ENCODE measurements at regions not wholly inside any gene's neighbourhood (a gene's known extent, or its start where the extent isn't known, plus 50 kb on each side); places are given as distances from the start of the nearest gene placed in this dataset.

DNA sequence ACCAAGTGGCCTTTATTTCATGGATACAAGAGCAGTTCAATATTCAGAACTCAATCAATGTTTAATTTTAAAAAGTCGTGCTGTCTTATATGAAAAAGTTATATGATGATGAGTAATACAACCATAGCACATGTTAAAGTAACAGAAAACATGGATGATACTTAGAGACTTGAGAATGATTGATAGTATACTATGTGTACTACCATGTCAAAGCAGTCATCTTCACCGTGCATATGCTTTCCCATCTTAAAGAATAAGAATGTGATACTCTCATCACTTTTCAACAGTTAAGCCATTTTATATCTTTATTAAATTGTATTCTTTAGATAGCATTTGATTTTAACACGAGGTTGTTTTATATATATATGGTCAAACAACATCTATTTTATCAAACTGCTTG, 535.9 kb upstream of the ADAMTS5 start:
- no peak for DNase-seq (ENCODE audit: low read depth)
- TF ChIP-seq MYC (IDR thresholded peaks at IDR 0.05; ENCODE audit: low read depth, low read length) (no peak), POLR2A (IDR thresholded peaks at IDR 0.05; ENCODE audit: extremely low read depth, insufficient read length) (no peak)
- TF ChIP-seq, protein P1, sequence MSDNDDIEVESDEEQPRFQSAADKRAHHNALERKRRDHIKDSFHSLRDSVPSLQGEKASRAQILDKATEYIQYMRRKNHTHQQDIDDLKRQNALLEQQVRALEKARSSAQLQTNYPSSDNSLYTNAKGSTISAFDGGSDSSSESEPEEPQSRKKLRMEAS (IDR thresholded peaks at IDR 0.05; ENCODE audit: low read depth, low read length), result no peak
- TF ChIP-seq, protein P2, sequence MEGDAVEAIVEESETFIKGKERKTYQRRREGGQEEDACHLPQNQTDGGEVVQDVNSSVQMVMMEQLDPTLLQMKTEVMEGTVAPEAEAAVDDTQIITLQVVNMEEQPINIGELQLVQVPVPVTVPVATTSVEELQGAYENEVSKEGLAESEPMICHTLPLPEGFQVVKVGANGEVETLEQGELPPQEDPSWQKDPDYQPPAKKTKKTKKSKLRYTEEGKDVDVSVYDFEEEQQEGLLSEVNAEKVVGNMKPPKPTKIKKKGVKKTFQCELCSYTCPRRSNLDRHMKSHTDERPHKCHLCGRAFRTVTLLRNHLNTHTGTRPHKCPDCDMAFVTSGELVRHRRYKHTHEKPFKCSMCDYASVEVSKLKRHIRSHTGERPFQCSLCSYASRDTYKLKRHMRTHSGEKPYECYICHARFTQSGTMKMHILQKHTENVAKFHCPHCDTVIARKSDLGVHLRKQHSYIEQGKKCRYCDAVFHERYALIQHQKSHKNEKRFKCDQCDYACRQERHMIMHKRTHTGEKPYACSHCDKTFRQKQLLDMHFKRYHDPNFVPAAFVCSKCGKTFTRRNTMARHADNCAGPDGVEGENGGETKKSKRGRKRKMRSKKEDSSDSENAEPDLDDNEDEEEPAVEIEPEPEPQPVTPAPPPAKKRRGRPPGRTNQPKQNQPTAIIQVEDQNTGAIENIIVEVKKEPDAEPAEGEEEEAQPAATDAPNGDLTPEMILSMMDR (IDR thresholded peaks at IDR 0.05; ENCODE audit: low read depth, low read length), result no peak
- H3K4me3 ChIP-seq (ENCODE audit: low read depth, low read length), result no peak overlapping the region

DNA sequence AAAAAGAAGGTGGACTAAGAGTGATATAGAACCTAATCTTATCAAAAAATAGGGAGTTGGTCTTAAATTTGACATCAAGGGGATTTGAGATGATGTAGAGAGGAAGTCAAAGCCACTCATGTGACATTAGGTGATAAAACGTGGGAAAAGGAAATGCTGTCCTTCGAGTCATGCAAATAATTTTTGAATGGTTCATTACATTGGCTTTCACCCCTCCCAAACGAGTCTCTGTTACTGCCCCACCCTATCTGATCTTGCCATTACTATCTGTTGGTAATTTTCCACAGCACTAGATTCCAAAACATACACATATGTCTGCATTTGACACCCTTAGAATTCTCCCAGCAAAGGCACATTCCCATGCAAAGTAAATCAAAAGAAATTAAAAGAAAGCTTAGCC, 531.1 kb upstream of the ADAMTS5 start:
- H3K4me3 ChIP-seq (ENCODE audit: low read depth, low read length), result no peak overlapping the region
- no peak for DNase-seq (ENCODE audit: low read depth)
- TF ChIP-seq, protein P2 (IDR thresholded peaks at IDR 0.05; ENCODE audit: low read depth, low read length), result no peak
- TF ChIP-seq, protein P1 (IDR thresholded peaks at IDR 0.05; ENCODE audit: low read depth, low read length), result no peak
- TF ChIP-seq POLR2A (IDR thresholded peaks at IDR 0.05; ENCODE audit: extremely low read depth, insufficient read length), result no peak
- TF ChIP-seq MYC (IDR thresholded peaks at IDR 0.05; ENCODE audit: low read depth, low read length), result no peak

DNA sequence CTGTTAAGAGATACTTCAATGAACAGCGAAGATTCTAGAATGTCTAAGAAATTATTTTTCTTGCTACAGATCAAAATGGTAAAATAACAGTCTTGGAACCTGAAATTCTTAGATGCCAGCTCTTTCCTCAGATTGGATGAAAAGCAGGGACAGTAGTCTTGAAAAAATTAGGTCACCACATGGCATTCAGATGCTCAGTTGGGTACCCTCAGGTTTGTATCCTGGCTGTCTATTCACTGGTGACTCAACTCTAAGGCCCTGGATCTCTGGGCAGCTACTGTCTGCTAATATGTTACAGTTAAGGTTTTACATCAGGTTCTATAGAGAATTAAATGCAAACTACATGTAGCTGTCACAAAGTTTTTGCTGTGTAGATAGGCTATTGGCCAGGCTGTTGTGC, 528.9 kb upstream of the ADAMTS5 start:
- no peak overlapping the region for H3K4me3 ChIP-seq (ENCODE audit: low read depth, low read length)
- no peak for DNase-seq (ENCODE audit: low read depth)
- TF ChIP-seq, protein P1 (IDR thresholded peaks at IDR 0.05; ENCODE audit: low read depth, low read length), result no peak
- TF ChIP-seq POLR2A (IDR thresholded peaks at IDR 0.05; ENCODE audit: extremely low read depth, insufficient read length) (no peak), MYC (IDR thresholded peaks at IDR 0.05; ENCODE audit: low read depth, low read length) (no peak)
- TF ChIP-seq, protein P2 (IDR thresholded peaks at IDR 0.05; ENCODE audit: low read depth, low read length), result no peak

DNA sequence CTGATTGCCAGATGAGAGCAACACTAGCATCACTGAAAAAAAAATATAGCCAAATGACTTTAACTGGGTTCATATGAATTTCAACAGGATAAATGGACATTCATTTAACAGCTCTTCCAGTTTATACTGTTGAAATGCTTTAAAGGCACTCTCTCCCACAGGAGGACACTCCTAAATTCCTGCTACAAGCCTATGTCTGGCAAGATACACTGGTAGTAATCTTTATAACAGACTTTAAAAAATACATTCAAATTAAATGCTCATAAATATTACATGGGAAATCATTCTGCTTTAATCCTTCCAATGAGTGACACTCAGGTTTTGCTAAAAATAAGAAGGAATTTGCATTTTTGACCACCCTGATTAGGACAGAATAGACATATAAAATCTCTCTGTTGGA, 526.7 kb upstream of the ADAMTS5 start:
- no peak overlapping the region for H3K4me3 ChIP-seq (ENCODE audit: low read depth, low read length)
- TF ChIP-seq MYC (IDR thresholded peaks at IDR 0.05; ENCODE audit: low read depth, low read length), result no peak
- TF ChIP-seq, protein P2 (IDR thresholded peaks at IDR 0.05; ENCODE audit: low read depth, low read length), result no peak
- no peak for TF ChIP-seq POLR2A (IDR thresholded peaks at IDR 0.05; ENCODE audit: extremely low read depth, insufficient read length)
- TF ChIP-seq, protein P1 (IDR thresholded peaks at IDR 0.05; ENCODE audit: low read depth, low read length), result no peak
- DNase-seq (ENCODE audit: low read depth), result no peak

DNA sequence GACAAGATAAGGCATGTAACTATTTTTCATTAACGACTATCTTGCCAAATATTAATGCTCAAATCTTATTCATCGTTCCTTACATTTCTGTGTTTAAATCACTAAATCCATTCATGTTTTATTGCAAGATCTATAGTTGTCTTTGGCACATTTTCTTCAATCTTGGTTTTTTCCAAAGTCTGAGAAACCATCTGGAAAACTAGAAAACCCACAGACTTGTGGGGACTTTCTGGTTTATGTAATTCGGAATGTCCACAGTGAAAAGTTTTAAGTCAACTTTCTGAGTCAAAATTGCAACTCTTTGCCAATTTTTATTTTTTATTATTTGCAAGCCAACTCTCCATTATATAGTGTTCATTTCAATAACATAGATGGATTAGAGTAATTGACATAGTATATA, 520.8 kb upstream of the ADAMTS5 start:
- DNase-seq (ENCODE audit: low read depth), result no peak
- no peak overlapping the region for H3K4me3 ChIP-seq (ENCODE audit: low read depth, low read length)
- TF ChIP-seq POLR2A (IDR thresholded peaks at IDR 0.05; ENCODE audit: extremely low read depth, insufficient read length) (no peak), MYC (IDR thresholded peaks at IDR 0.05; ENCODE audit: low read depth, low read length) (no peak)
- TF ChIP-seq, protein P1 (IDR thresholded peaks at IDR 0.05; ENCODE audit: low read depth, low read length), result no peak
- TF ChIP-seq, protein P2 (IDR thresholded peaks at IDR 0.05; ENCODE audit: low read depth, low read length), result no peak

DNA sequence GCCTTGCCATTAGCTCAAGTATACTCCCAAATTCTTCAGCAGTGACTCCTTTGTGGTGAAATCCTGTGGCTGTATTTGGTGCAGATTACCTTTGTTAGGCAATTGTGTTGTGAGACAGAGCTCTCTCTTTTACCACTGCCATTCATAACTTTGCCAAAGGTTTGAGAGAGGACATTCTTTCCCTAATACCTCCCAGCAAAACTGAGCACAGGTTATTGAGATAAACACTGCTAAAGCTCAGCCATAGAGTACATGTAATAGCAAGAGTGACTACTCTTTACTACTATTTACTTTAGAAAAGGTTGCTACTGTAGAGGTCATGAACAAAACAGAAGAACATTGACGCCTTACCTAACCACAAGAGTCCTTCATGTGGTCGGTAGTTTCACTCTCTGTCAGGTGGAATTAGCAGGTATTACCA, 514.0 kb upstream of the ADAMTS5 start:
- TF ChIP-seq MYC (IDR thresholded peaks at IDR 0.05; ENCODE audit: low read depth, low read length) (no peak), POLR2A (IDR thresholded peaks at IDR 0.05; ENCODE audit: extremely low read depth, insufficient read length) (no peak)
- TF ChIP-seq, protein P1 (IDR thresholded peaks at IDR 0.05; ENCODE audit: low read depth, low read length), result no peak
- TF ChIP-seq, protein P2 (IDR thresholded peaks at IDR 0.05; ENCODE audit: low read depth, low read length), result no peak
- H3K4me3 ChIP-seq (ENCODE audit: low read depth, low read length), result no peak overlapping the region
- DNase-seq (ENCODE audit: low read depth), result no peak

Data from NB4 (cell line).